Prostate gland (tissue), 2 donors: ENCODE measurements at regions not wholly inside any gene's neighbourhood (a gene's known extent, or its start where the extent isn't known, plus 50 kb on each side); places are given as distances from the start of the nearest gene placed in this dataset.

Experiments used
- POLR2A ChIP-seq: fragments of 450-650 bp; IDR thresholded peaks from one replicate; pipeline ENCODE4 v1.6.1; 2016; ENCODE audit warnings: antibody characterized with exemption, mild to moderate bottlenecking
- POLR2AphosphoS5 ChIP-seq: sonication (generic); formaldehyde crosslinking; IDR thresholded peaks from one replicate; pipeline ENCODE4 v1.6.1; 2017; ENCODE audit warnings: antibody characterized with exemption
- TF ChIP-seq, protein P1 (sequence below), 4 experiments: fragments of 200-600 bp in 2 of 4; fragments of 450-650 bp in 2 of 4; sonication (generic) in 2 of 4; IDR thresholded peaks; 1 replicate in 3 of 4; 2 replicates in 1 of 4; pipeline ENCODE4 v1.5.1; 2016 to 2019; ENCODE audit warnings: antibody characterized with exemption in 4 of 4, mild to moderate bottlenecking in 2 of 4, moderate library complexity in 2 of 4

DNA sequence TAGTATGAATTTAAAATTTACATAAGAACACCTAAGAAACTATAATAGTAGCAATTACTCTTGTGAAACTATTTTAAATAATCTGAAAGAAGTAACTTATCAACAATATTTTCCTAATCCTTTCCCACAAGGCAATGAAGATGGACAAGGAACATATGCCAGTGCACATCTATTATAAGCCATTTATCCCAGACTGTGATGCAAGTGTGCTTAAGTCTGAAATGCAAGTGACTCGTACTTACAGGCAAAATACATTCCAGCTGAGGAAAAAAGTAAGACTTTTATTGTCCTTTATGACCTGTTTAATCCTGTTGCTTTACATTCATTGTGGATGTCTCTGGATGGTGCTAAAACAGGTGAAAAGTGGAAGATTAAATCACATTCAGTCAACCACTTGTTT lies 709.4 kb downstream of the ZNF385D start:
- TF ChIP-seq, protein P1, sequence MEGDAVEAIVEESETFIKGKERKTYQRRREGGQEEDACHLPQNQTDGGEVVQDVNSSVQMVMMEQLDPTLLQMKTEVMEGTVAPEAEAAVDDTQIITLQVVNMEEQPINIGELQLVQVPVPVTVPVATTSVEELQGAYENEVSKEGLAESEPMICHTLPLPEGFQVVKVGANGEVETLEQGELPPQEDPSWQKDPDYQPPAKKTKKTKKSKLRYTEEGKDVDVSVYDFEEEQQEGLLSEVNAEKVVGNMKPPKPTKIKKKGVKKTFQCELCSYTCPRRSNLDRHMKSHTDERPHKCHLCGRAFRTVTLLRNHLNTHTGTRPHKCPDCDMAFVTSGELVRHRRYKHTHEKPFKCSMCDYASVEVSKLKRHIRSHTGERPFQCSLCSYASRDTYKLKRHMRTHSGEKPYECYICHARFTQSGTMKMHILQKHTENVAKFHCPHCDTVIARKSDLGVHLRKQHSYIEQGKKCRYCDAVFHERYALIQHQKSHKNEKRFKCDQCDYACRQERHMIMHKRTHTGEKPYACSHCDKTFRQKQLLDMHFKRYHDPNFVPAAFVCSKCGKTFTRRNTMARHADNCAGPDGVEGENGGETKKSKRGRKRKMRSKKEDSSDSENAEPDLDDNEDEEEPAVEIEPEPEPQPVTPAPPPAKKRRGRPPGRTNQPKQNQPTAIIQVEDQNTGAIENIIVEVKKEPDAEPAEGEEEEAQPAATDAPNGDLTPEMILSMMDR (IDR thresholded peaks at IDR 0.05): no peak
- no peak for TF ChIP-seq POLR2A
- no peak for TF ChIP-seq POLR2AphosphoS5
